OCI-LY3 (cell line): ENCODE measurements at regions not wholly inside any gene's neighbourhood (a gene's known extent, or its start where the extent isn't known, plus 50 kb on each side); places are given as distances from the start of the nearest gene placed in this dataset.

Experiments
- H2AFZ ChIP-seq: fragments of 200-600, 300-600 bp; shearing (Covaris generic); 2 replicates; pipeline ENCODE4 v1.6.0; 2014; ENCODE audit warnings: antibody characterized with exemption, low read depth, low read length
- H3K27ac ChIP-seq: fragments of 200-600, 300-600 bp; sonication (generic); 2 replicates; pipeline ENCODE4 v1.5.1; 2014; ENCODE audit warnings: mild to moderate bottlenecking, low read length, moderate library complexity, mixed read lengths
- H3K27me3 ChIP-seq: fragments of 200-600, 300-600 bp; sonication (generic); 2 replicates; pipeline ENCODE4 v1.6.1; 2014; ENCODE audit warnings: low read depth, low read length, mixed read lengths
- H3K36me3 ChIP-seq: fragments of 200-600, 300-600 bp; sonication (generic); replicated peaks from 2 replicates; pipeline ENCODE3; 2014; ENCODE audit warnings: low read depth, low read length, mixed read lengths
- H3K4me1 ChIP-seq: fragments of 300-600, 200-600 bp; sonication (generic); 2 replicates; pipeline ENCODE4 v1.6.1; 2014; ENCODE audit warnings: low read length, mixed read lengths
- H3K4me2 ChIP-seq: fragments of 200-600, 300-600 bp; sonication (generic); 2 replicates; pipeline ENCODE4 v1.6.1; 2014; ENCODE audit warnings: low read length, mixed read lengths
- H3K4me3 ChIP-seq: fragments of 300-600, 200-600 bp; sonication (generic); 2 replicates; pipeline ENCODE4 v1.5.1; 2014; ENCODE audit warnings: antibody characterized with exemption, mild to moderate bottlenecking, low read length, moderate library complexity
- H3K79me2 ChIP-seq: fragments of 300-600, 200-600 bp; shearing (Covaris generic); 2 replicates; pipeline ENCODE4 v1.6.1; 2014; ENCODE audit warnings: mild to moderate bottlenecking, low read length, mixed read lengths
- H3K9ac ChIP-seq: fragments of 300-600, 200-600 bp; shearing (Covaris generic); 2 replicates; pipeline ENCODE4 v1.6.0; 2014; ENCODE audit warnings: mild to moderate bottlenecking, low read length, moderate library complexity
- H3K9me3 ChIP-seq: fragments of 200-600, 300-600 bp; shearing (Covaris generic); 2 replicates; pipeline ENCODE4 v1.6.1; 2014; ENCODE audit warnings: low read length, mixed read lengths; ENCODE audit not compliant: insufficient read depth
- H4K20me1 ChIP-seq: fragments of 200-600, 300-600 bp; sonication (generic); 2 replicates; pipeline ENCODE4 v1.6.1; 2016; ENCODE audit warnings: low read length, mixed read lengths; ENCODE audit not compliant: insufficient read depth
- CTCF ChIP-seq: fragments of 200-600, 300-600 bp; sonication (generic); IDR thresholded peaks from 2 replicates; pipeline ENCODE4 v1.5.1; 2014; ENCODE audit warnings: antibody characterized with exemption, low read length, low read depth
- EZH2phosphoT487 ChIP-seq: fragments of 200-600 bp; shearing (Covaris generic); IDR thresholded peaks from 2 replicates; pipeline ENCODE4 v1.6.1; 2018; ENCODE audit warnings: antibody characterized with exemption, mixed run types, low read depth

GRCh38 chr6:112002307-112002706 lies 51.6 kb upstream of the CCN6 start:
- Histone ChIP-seq H3K27me3 (0 out of 2 replicates have a peak, but pooled peaks cover 6% of the 10 kb centered on the region), H3K27ac (no peak overlapping the region), H4K20me1 (no peaks in the 10 kb centered on the region), H3K9me3 (no peaks in the 10 kb centered on the region), H2AFZ (no peak overlapping the region), H3K4me3 (no peak overlapping the region), H3K9ac (no peak overlapping the region), H3K36me3 (no peaks in the 10 kb centered on the region), H3K4me2 (no peak overlapping the region), H3K79me2 (no peaks in the 10 kb centered on the region), H3K4me1 (no peaks in the 10 kb centered on the region)
- no peak for TF ChIP-seq CTCF
- TF ChIP-seq EZH2phosphoT487: no peak
